ENCODE measurements at regions not wholly inside any gene's neighbourhood (a gene's known extent, or its start where the extent isn't known, plus 50 kb on each side); places are given as distances from the start of the nearest gene placed in this dataset.

DNA sequence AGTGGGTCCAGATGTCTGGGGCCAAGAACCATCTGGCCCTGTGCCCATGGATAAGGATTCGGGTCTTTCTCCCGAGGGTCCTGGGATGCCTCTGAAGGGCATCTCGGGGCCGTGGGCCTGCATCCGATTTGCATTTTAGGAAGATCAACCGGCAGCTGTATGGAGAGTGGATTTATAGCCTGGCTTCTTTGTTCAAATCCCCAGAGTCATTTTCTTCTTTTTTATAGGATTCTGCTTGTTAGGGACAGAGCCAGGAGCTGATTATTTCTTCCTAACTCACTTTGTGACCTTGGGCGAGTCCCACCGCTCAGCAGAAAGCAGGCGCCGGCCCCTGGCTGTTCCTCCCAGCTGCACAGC is 52.9 kb upstream of the APCDD1L start:
- FAIRE-seq: no peak
- BruUV-seq (replicated peaks): no TSS peak
- no peak overlapping the region for H2AFZ ChIP-seq (ENCODE audit: low read length)
- DNase-seq (ENCODE audit: low spot score): no peak
- in situ Hi-C loops (cut with HindIII; ENCODE audit: extremely low pct_ligation_motif_present, low pct_unique_long_range_greater_than_20kb): no loop called here
- CTCF ChIA-PET (ENCODE audit: low intra/inter-chr PET ratio, low total read pairs): no interaction called here
- TF ChIP-seq IRF2 (CRISPR knock-in tag; IDR thresholded peaks at IDR 0.05) (no peak), TOE1 (CRISPR knock-in tag; IDR thresholded peaks at IDR 0.05) (no peak), FOSL2 (CRISPR knock-in tag; IDR thresholded peaks at IDR 0.05) (no peak), DNMT1 (CRISPR knock-in tag; IDR thresholded peaks at IDR 0.05) (no peak), ZNF713 (CRISPR knock-in tag; IDR thresholded peaks at IDR 0.05) (no peak), ZNF460 (CRISPR knock-in tag; IDR thresholded peaks at IDR 0.05; ENCODE audit: borderline replicate concordance) (no peak), MATR3 (CRISPR knock-in tag; IDR thresholded peaks at IDR 0.05) (no peak), FOXK2 (IDR thresholded peaks at IDR 0.05) (no peak), TCF12 (IDR thresholded peaks at IDR 0.05) (no peak), TCF12 (CRISPR knock-in tag; IDR thresholded peaks at IDR 0.05) (no peak)
- TF ChIP-seq, protein P1, sequence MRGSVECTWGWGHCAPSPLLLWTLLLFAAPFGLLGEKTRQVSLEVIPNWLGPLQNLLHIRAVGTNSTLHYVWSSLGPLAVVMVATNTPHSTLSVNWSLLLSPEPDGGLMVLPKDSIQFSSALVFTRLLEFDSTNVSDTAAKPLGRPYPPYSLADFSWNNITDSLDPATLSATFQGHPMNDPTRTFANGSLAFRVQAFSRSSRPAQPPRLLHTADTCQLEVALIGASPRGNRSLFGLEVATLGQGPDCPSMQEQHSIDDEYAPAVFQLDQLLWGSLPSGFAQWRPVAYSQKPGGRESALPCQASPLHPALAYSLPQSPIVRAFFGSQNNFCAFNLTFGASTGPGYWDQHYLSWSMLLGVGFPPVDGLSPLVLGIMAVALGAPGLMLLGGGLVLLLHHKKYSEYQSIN (CRISPR knock-in tag; IDR thresholded peaks at IDR 0.05; ENCODE audit: borderline replicate concordance): no peak
- POLR2A ChIA-PET: no interaction called here
- H3K4me3 ChIP-seq (replicated peaks in 1 of 3; ENCODE audit: insufficient read depth in 1 of 3, low read depth in 2 of 3, low read length in 3 of 3): no peak overlapping the region
- no peak for ATAC-seq
- 18% methylated on average over 10 of the region's 10 CpGs for WGBS (ENCODE audit: low lambda C conversion rate)
- H3K4me2 ChIP-seq (ENCODE audit: low read depth, low read length): no peak overlapping the region
- H3K79me2 ChIP-seq (ENCODE audit: insufficient read depth, low read length): no peaks in the 10 kb centered on the region
- H3K36me3 ChIP-seq (replicated peaks in 1 of 2; ENCODE audit: control insufficient read depth in 1 of 2, insufficient read depth in 2 of 2, low read length in 2 of 2): no peaks in the 10 kb centered on the region
- H4K20me1 ChIP-seq (ENCODE audit: insufficient read depth, low read length): no peaks in the 10 kb centered on the region; the same call in 1 of the 2 replicates
- no peaks in the 10 kb centered on the region for H3K4me1 ChIP-seq (ENCODE audit: insufficient read depth, low read length)
- H3K9ac ChIP-seq (ENCODE audit: insufficient read depth, low read depth, low read length): no peak overlapping the region
- H3K9me3 ChIP-seq (ENCODE audit: low read length): no peaks in the 10 kb centered on the region
- H3K27ac ChIP-seq (ENCODE audit: extremely low read length, insufficient read depth, low read length): no peak overlapping the region
- intact Hi-C loops (cut with micrococcal nuclease; ENCODE audit: unreplicated experiment): no loop called here
- H3K27me3 ChIP-seq (ENCODE audit: control insufficient read depth in 1 of 2, insufficient read depth in 2 of 2, low read length in 2 of 2): peaks cover 22 to 76% of the 10 kb centered on the region in 2 experiments; a peak in 4 of 5 replicates

DNA sequence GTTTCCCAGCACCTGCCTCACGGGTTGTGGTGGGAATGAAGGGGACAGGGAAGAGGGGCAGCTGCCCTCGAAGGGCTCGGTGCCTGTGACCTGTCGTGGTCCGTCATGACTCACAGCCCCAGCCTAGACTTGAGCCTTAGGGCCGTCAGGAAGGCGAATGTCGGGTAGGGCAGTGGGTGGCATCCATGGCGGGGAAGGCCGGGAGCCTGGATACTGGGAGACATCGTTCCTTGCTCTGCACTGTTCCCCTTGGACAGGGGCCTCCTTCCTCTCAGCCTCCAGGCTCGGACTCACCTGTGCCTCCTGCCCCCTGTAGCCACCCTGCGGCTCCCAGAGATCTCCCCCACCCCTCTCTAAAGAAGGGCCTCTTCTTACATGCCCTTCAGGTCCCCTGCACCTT is 52.2 kb upstream of the APCDD1L start:
- FAIRE-seq: no peak
- CTCF ChIA-PET (ENCODE audit: low intra/inter-chr PET ratio, low total read pairs): no interaction called here
- DNase-seq (ENCODE audit: low spot score): no peak
- ATAC-seq: no peak
- Histone ChIP-seq H2AFZ (ENCODE audit: low read length) (no peak overlapping the region), H3K4me2 (ENCODE audit: low read depth, low read length) (no peak overlapping the region), H3K9ac (ENCODE audit: insufficient read depth, low read depth, low read length) (no peak overlapping the region), H3K36me3 (replicated peaks in 1 of 2; ENCODE audit: control insufficient read depth in 1 of 2, insufficient read depth in 2 of 2, low read length in 2 of 2) (no peaks in the 10 kb centered on the region), H3K4me3 (replicated peaks in 1 of 3; ENCODE audit: insufficient read depth in 1 of 3, low read depth in 2 of 3, low read length in 3 of 3) (no peak overlapping the region), H3K79me2 (ENCODE audit: insufficient read depth, low read length) (no peaks in the 10 kb centered on the region), H3K9me3 (ENCODE audit: low read length) (no peaks in the 10 kb centered on the region), H3K27ac (ENCODE audit: extremely low read length, insufficient read depth, low read length) (no peak overlapping the region), H3K4me1 (ENCODE audit: insufficient read depth, low read length) (no peaks in the 10 kb centered on the region), H4K20me1 (ENCODE audit: insufficient read depth, low read length) (no peaks in the 10 kb centered on the region; the same call in 1 of the 2 replicates), H3K27me3 (ENCODE audit: control insufficient read depth in 1 of 2, insufficient read depth in 2 of 2, low read length in 2 of 2) (peaks cover 21 to 71% of the 10 kb centered on the region in 2 experiments; a peak in 4 of 5 replicates)
- POLR2A ChIA-PET: no interaction called here
- in situ Hi-C loops (cut with HindIII; ENCODE audit: extremely low pct_ligation_motif_present, low pct_unique_long_range_greater_than_20kb) (no loop called here), intact Hi-C loops (cut with micrococcal nuclease; ENCODE audit: unreplicated experiment) (no loop called here)
- no TSS peak for BruUV-seq (replicated peaks)
- no peak for TF ChIP-seq TBL1XR1 (IDR thresholded peaks at IDR 0.05; ENCODE audit: borderline replicate concordance, low read length, partially characterized antibody)
- TF ChIP-seq, protein P2, sequence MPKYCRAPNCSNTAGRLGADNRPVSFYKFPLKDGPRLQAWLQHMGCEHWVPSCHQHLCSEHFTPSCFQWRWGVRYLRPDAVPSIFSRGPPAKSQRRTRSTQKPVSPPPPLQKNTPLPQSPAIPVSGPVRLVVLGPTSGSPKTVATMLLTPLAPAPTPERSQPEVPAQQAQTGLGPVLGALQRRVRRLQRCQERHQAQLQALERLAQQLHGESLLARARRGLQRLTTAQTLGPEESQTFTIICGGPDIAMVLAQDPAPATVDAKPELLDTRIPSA (CRISPR knock-in tag; IDR thresholded peaks at IDR 0.05; ENCODE audit: borderline replicate concordance): no peak
- TF ChIP-seq PITX1 (CRISPR knock-in tag; IDR thresholded peaks at IDR 0.05): no peak
- TF ChIP-seq RFXAP (CRISPR knock-in tag; IDR thresholded peaks at IDR 0.05; ENCODE audit: borderline replicate concordance): no peak
- TF ChIP-seq SNRNP70 (IDR thresholded peaks at IDR 0.05; ENCODE audit: low read depth, low read length): no peak
- TF ChIP-seq FOXA3 (CRISPR knock-in tag; IDR thresholded peaks at IDR 0.05): no peak
- WGBS (ENCODE audit: low lambda C conversion rate): 13% methylated on average over 11 of the region's 13 CpGs
